MCF 10A (cell line): ENCODE measurements at regions not wholly inside any gene's neighbourhood (a gene's known extent, or its start where the extent isn't known, plus 50 kb on each side); places are given as distances from the start of the nearest gene placed in this dataset.

Experiments used
- BruUV-seq: library from RNA; stranded (reverse); fragments of 400-500 nt; replicated peaks from 2 replicates; lab custom pipeline; 2021; lab: Mats Ljungman, UMichigan
- CTCF ChIA-PET: fragments of 300-600 bp; sonication (Branson Sonifier 250); formaldehyde crosslinking; extraction: SDS; loops from one replicate; lab custom pipeline; 2021; ENCODE audit warnings: antibody characterized with exemption, inconsistent platforms; lab: Yijun Ruan, JAX
- POLR2A ChIA-PET: fragments of 300-600, 350-650 bp; sonication (Branson Sonifier 250); formaldehyde crosslinking; extraction: SDS; loops from one replicate; lab custom pipeline; 2020; ENCODE audit warnings: antibody characterized with exemption, inconsistent platforms; lab: Yijun Ruan, JAX
- DNase-seq: peaks from one replicate; pipeline ENCODE4 v3.0.0-alpha.2; 2018; ENCODE audit not compliant: unreplicated experiment
- H3K27ac Mint-ChIP-seq: one replicate; pipeline ENCODE4 v1.8.0; 2022; ENCODE audit warnings: mild to moderate bottlenecking, low read depth, mixed read lengths; ENCODE audit not compliant: unreplicated experiment
- H3K27me3 Mint-ChIP-seq: one replicate; pipeline ENCODE4 v1.8.0; 2022; ENCODE audit warnings: mixed read lengths; ENCODE audit not compliant: insufficient read depth, unreplicated experiment
- H3K36me3 Mint-ChIP-seq: one replicate; pipeline ENCODE4 v1.8.0; 2022; ENCODE audit warnings: mild to moderate bottlenecking, moderate library complexity, mixed read lengths; ENCODE audit not compliant: insufficient read depth, unreplicated experiment
- H3K4me1 Mint-ChIP-seq: one replicate; pipeline ENCODE4 v1.8.0; 2022; ENCODE audit warnings: mixed read lengths; ENCODE audit not compliant: insufficient read depth, unreplicated experiment
- H3K4me3 Mint-ChIP-seq: one replicate; pipeline ENCODE4 v1.8.0; 2022; ENCODE audit warnings: mild to moderate bottlenecking, moderate library complexity, mixed read lengths; ENCODE audit not compliant: unreplicated experiment
- H3K9me3 Mint-ChIP-seq: one replicate; pipeline ENCODE4 v1.8.0; 2022; ENCODE audit warnings: mixed read lengths; ENCODE audit not compliant: unreplicated experiment
- intact Hi-C: fragments of 100-400 bp; cut with micrococcal nuclease; formaldehyde crosslinking; loops from 2 replicates; pipeline ENCODE4 v1.14.1; 2022
- TF ChIP-seq, protein P1 (sequence below): fragments of 200-600 bp; IDR thresholded peaks from one replicate; pipeline ENCODE4 v1.8.0; 2022; ENCODE audit warnings: antibody characterized with exemption, mild to moderate bottlenecking; ENCODE audit not compliant: unreplicated experiment

- H3K4me3 Mint-ChIP-seq, result no peak overlapping the region
- POLR2A ChIA-PET, result interaction anchor here (1.2 kb wide), 1 partner anchor 10 kb away, joined by 3 read pairs; no protein-coding TSS in a partner anchor
- intact Hi-C loops, result no loop called here
- peaks cover 17% of the 10 kb centered on the region for H3K9me3 Mint-ChIP-seq
- H3K4me1 Mint-ChIP-seq, result peaks cover 28% of the 10 kb centered on the region
- CTCF ChIA-PET, result interaction anchor here (0.6 to 1.2 kb wide), 2 partner anchors 38 to 498 kb away, joined by 3 read pairs; no protein-coding TSS in a partner anchor
- H3K27ac Mint-ChIP-seq, result no peak overlapping the region
- BruUV-seq, result no TSS peak
- no peak for DNase-seq
- TF ChIP-seq, protein P1, sequence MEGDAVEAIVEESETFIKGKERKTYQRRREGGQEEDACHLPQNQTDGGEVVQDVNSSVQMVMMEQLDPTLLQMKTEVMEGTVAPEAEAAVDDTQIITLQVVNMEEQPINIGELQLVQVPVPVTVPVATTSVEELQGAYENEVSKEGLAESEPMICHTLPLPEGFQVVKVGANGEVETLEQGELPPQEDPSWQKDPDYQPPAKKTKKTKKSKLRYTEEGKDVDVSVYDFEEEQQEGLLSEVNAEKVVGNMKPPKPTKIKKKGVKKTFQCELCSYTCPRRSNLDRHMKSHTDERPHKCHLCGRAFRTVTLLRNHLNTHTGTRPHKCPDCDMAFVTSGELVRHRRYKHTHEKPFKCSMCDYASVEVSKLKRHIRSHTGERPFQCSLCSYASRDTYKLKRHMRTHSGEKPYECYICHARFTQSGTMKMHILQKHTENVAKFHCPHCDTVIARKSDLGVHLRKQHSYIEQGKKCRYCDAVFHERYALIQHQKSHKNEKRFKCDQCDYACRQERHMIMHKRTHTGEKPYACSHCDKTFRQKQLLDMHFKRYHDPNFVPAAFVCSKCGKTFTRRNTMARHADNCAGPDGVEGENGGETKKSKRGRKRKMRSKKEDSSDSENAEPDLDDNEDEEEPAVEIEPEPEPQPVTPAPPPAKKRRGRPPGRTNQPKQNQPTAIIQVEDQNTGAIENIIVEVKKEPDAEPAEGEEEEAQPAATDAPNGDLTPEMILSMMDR, result no peak
- H3K36me3 Mint-ChIP-seq, result no peaks in the 10 kb centered on the region
- H3K27me3 Mint-ChIP-seq, result no peaks in the 10 kb centered on the region
These were observed 371.2 kb upstream of the THBS1 start for GRCh38 chr15:39209548-39210211.

DNA sequence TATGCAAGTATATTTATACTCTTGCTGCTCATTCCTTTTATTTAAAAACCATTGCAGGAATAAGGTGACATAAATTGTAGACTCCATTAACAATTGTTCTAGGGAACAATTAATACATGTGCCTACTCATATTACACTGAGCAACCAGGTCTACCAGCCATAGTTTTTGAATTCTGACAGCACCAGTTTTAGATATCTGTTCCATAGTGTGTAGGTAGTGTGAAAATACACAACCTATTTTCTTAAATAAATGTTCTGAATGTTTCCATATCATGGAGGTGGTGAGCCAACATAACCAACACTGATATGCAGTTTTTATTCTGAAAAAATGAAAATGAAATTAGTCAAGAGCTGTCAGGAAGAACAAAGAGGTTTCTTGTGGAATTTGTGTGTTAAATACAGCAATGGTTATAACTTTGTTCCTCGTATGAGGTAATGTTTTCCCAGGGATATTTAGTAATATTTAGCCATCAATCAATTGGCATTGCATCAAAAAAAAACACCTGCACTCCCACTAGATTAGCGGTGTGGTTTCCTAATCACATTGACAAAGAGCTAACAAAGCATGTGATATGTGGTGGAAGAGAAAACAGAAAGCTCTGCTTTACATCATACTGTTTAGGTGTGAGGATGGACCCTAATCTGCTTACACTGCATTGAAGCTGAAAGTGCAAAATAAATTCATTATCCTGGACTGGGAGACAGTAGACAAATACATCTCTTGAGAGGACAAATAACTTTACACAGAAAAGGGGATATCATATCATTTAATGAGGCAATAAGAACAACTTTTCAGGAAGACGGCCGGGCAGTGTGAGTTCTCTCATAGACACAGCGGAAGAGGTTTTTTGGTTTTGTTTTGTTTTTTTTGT is 369.5 kb upstream of the THBS1 start:
- Mint-ChIP-seq H3K4me3 (no peak overlapping the region), H3K9me3 (peaks cover 17% of the 10 kb centered on the region), H3K36me3 (no peaks in the 10 kb centered on the region), H3K27me3 (no peaks in the 10 kb centered on the region), H3K27ac (peak overlapping the region; percentile 57), H3K4me1 (peaks cover 13% of the 10 kb centered on the region)
- CTCF ChIA-PET, result interaction anchor here (1.5 kb wide), 1 partner anchor 39 kb away, joined by 8 read pairs; no protein-coding TSS in a partner anchor
- TF ChIP-seq, protein P1, result no peak
- POLR2A ChIA-PET, result interaction anchor here (0.7 kb wide), 1 partner anchor 8 kb away, joined by 3 read pairs; no protein-coding TSS in a partner anchor
- intact Hi-C loops, result no loop called here
- no TSS peak for BruUV-seq
- no peak for DNase-seq

DNA sequence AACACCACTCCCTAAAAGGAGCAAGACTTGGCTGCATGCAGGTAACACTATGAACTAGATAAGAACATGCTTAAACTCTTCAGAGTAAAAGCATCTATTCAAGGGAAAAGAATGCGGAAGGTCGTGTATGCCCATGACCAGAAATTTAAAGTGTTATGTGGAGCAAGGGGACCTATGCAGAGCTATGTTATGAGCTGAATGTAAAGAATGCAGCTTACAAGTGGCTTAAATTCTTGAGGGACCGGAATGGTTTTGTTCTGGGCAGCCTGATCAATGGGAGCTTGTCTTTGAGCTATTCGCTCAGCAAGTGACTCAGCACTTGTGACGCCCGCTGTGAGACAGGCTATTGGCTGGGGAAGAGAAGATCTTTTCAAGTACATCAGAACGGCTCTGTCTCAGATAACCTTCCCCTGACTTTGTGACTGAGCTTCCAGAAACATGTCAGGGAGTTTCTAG is 367.5 kb upstream of the THBS1 start:
- CTCF ChIA-PET, result no interaction called here
- POLR2A ChIA-PET, result interaction anchor here (0.9 to 1.4 kb wide), 2 partner anchors 11 to 32 kb away, joined by 3 read pairs; no protein-coding TSS in a partner anchor

More for the DNA sequence above, 367.5 kb upstream of the THBS1 start:
- Mint-ChIP-seq H3K36me3 (no peaks in the 10 kb centered on the region), H3K9me3 (peaks cover 33% of the 10 kb centered on the region), H3K27me3 (no peaks in the 10 kb centered on the region), H3K27ac (peak overlapping the region; percentile 50), H3K4me1 (peaks cover 13% of the 10 kb centered on the region), H3K4me3 (peak overlapping the region; percentile 24)
- no TSS peak for BruUV-seq
- intact Hi-C loops, result no loop called here
- peak; percentile 63 for DNase-seq
- TF ChIP-seq, protein P1, result no peak
